Activated T-cell treated with anti-CD3 and anti-CD28 coated beads for 24 hours (primary cell): ENCODE measurements at regions not wholly inside any gene's neighbourhood (a gene's known extent, or its start where the extent isn't known, plus 50 kb on each side); places are given as distances from the start of the nearest gene placed in this dataset.

Source experiments
- DNase-seq: peaks from one replicate; pipeline ENCODE4 v3.0.0-alpha.2; 2020; ENCODE audit warnings: low read depth

GRCh38 chr16:86384263-86384649 lies 126.1 kb upstream of the FOXF1 start:
- DNase-seq: no peak

GRCh38 chr16:86384980-86385379 lies 125.3 kb upstream of the FOXF1 start:
- DNase-seq: no peak

- DNase-seq: no peak
Measured at GRCh38 chr16:86387468-86388440, 122.6 kb upstream of the FOXF1 start.

GRCh38 chr16:86388976-86389375 lies 121.4 kb upstream of the FOXF1 start:
- DNase-seq: no peak

- no peak for DNase-seq
Measured at GRCh38 chr16:86389566-86390328, 120.6 kb upstream of the FOXF1 start.

GRCh38 chr16:86390335-86390734 lies 120.0 kb upstream of the FOXF1 start:
- no peak for DNase-seq

- no peak for DNase-seq
Measured at GRCh38 chr16:86391486-86391885, 118.8 kb upstream of the FOXF1 start.

- DNase-seq: no peak
Measured at GRCh38 chr16:86391984-86392383, 118.3 kb upstream of the FOXF1 start.

GRCh38 chr16:86392436-86393152 lies 117.7 kb upstream of the FOXF1 start:
- DNase-seq: no peak

GRCh38 chr16:86393907-86394626 lies 116.3 kb upstream of the FOXF1 start:
- DNase-seq: no peak

GRCh38 chr16:86395477-86395876 lies 114.8 kb upstream of the FOXF1 start:
- no peak for DNase-seq

- no peak for DNase-seq
Measured at GRCh38 chr16:86396422-86396821, 113.9 kb upstream of the FOXF1 start.

- no peak for DNase-seq
Measured at GRCh38 chr16:86396901-86397311, 113.4 kb upstream of the FOXF1 start.

- DNase-seq: no peak
Measured at GRCh38 chr16:86398201-86398600, 112.1 kb upstream of the FOXF1 start.

GRCh38 chr16:86398622-86399021 lies 111.7 kb upstream of the FOXF1 start:
- no peak for DNase-seq

GRCh38 chr16:86401126-86401525 lies 109.2 kb upstream of the FOXF1 start:
- DNase-seq: no peak

- no peak for DNase-seq
Measured at GRCh38 chr16:86403085-86403484, 107.2 kb upstream of the FOXF1 start.

- no peak for DNase-seq
Measured at GRCh38 chr16:86403541-86404163, 106.7 kb upstream of the FOXF1 start.

GRCh38 chr16:86404678-86405077 lies 105.6 kb upstream of the FOXF1 start:
- DNase-seq: no peak

- DNase-seq: no peak
Measured at GRCh38 chr16:86405319-86405718, 105.0 kb upstream of the FOXF1 start.

- DNase-seq: no peak
Measured at GRCh38 chr16:86406056-86406455, 104.3 kb upstream of the FOXF1 start.
